Ovary (tissue), 3 donors: ENCODE measurements at regions not wholly inside any gene's neighbourhood (a gene's known extent, or its start where the extent isn't known, plus 50 kb on each side); places are given as distances from the start of the nearest gene placed in this dataset.

Source experiments
- CTCF ChIP-seq, 3 donors: fragments of 450-650 bp in 2 of 3; fragments of 200-600 bp in 1 of 3; IDR thresholded peaks; one replicate each; pipeline versions ENCODE4 v1.5.1 to v1.8.0; 2016 to 2022; ENCODE audit warnings: antibody characterized with exemption in 3 of 3, mild to moderate bottlenecking in 1 of 3
- POLR2A ChIP-seq: fragments of 450-650 bp; IDR thresholded peaks from one replicate; pipeline ENCODE4 v1.6.1; 2017; ENCODE audit warnings: antibody characterized with exemption, mild to moderate bottlenecking, moderate library complexity
- donor health status: DM: no; HTN: no; CAD: no.

- TF ChIP-seq CTCF (IDR thresholded peaks at IDR 0.05) (no peak), POLR2A (no peak)
Measured at GRCh38 chr10:44500451-44500850, 115.6 kb upstream of the CXCL12 start.
